ENCODE measurements at regions not wholly inside any gene's neighbourhood (a gene's known extent, or its start where the extent isn't known, plus 50 kb on each side); places are given as distances from the start of the nearest gene placed in this dataset.
"Not testable (repeated sequence)": the region's sequence is repeated elsewhere in the genome, so short reads cannot be mapped to it uniquely, and the experiment has no call there.

GRCh38 chr2:230593765-230594164, 118.9 kb upstream of the CAB39 start:
- no peak for DNase-seq

GRCh38 chr2:230594286-230594840, 118.3 kb upstream of the CAB39 start:
- no peak for DNase-seq

- no peak for DNase-seq
Observed at GRCh38 chr2:230599853-230600252, 112.8 kb upstream of the CAB39 start.

- no peak for DNase-seq
Observed at GRCh38 chr2:230600285-230600684, 112.4 kb upstream of the CAB39 start.

- no peak for DNase-seq
Observed at GRCh38 chr2:230600881-230601280, 111.8 kb upstream of the CAB39 start.

- DNase-seq = no peak
Observed at GRCh38 chr2:230601510-230601909, 111.1 kb upstream of the CAB39 start.

- no peak for DNase-seq
Observed at GRCh38 chr2:230602562-230603230, 109.9 kb upstream of the CAB39 start.

GRCh38 chr2:230603317-230603716, 109.3 kb upstream of the CAB39 start:
- DNase-seq = not testable (repeated sequence)

GRCh38 chr2:230604158-230604557, 108.5 kb upstream of the CAB39 start:
- not testable (repeated sequence) for DNase-seq

GRCh38 chr2:230614040-230614439, 98.6 kb upstream of the CAB39 start:
- no peak for DNase-seq

GRCh38 chr2:230614913-230615332, 97.7 kb upstream of the CAB39 start:
- no peak for DNase-seq

GRCh38 chr2:230617256-230617706, 95.4 kb upstream of the CAB39 start:
- DNase-seq = peak; percentile 92

- no peak for DNase-seq
Observed at GRCh38 chr2:230619491-230619890, 93.2 kb upstream of the CAB39 start.

GRCh38 chr2:230625220-230625619, 87.4 kb upstream of the CAB39 start:
- DNase-seq = not testable (repeated sequence)

GRCh38 chr2:230627091-230627490, 85.6 kb upstream of the CAB39 start:
- DNase-seq = not testable (repeated sequence)

GRCh38 chr2:230627806-230628724, 84.6 kb upstream of the CAB39 start:
- peak; percentile 16 for DNase-seq

- no peak for DNase-seq
Observed at GRCh38 chr2:230631470-230631869, 81.2 kb upstream of the CAB39 start.

GRCh38 chr2:230634146-230634545, 78.5 kb upstream of the CAB39 start:
- DNase-seq = no peak

GRCh38 chr2:230634721-230635313, 77.8 kb upstream of the CAB39 start:
- not testable (repeated sequence) for DNase-seq

GRCh38 chr2:230636684-230637271, 75.9 kb upstream of the CAB39 start:
- DNase-seq = no peak

- not testable (repeated sequence) for DNase-seq
Observed at GRCh38 chr2:230637486-230637885, 75.2 kb upstream of the CAB39 start.

- peak; percentile 68 for DNase-seq
Observed at GRCh38 chr2:230640540-230641011, 72.1 kb upstream of the CAB39 start.

GRCh38 chr2:230642966-230643365, 69.7 kb upstream of the CAB39 start:
- no peak for DNase-seq
